ENCODE measurements at regions not wholly inside any gene's neighbourhood (a gene's known extent, or its start where the extent isn't known, plus 50 kb on each side); places are given as distances from the start of the nearest gene placed in this dataset.
A peak's percentile ranks its signal among the peaks of the same experiment; 100 is the strongest.

DNA sequence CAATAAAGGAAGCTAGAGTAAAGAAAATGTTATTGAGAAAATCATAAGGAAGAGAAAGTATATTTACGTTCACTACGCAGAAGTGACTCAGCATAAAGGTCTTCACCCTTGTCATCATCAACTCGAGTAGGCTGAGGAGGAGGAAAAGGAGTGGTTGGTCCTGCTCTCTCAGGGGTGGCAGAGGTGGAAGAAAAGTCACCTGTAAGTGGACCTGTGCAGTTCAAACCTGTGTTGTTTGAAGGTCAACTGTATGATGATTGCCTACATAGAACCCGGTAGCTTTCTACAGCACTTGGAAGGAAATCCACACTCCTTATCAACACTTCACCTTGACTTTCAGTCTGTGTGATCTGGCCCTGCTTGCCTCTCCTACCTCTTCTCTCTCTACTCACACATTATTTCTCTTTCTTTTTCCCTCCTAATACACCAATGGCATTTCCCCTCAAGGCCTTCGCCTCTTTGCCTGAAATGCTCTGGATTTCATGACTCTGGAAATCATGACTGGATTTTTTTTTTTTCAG, 109.3 kb upstream of the CPEB4 start (continued):
- TF ChIP-seq ESRRA (IDR thresholded peaks at IDR 0.05; ENCODE audit: borderline replicate concordance, low read depth) = peak; percentile 67
- TF ChIP-seq CXXC5 (CRISPR knock-in tag; IDR thresholded peaks at IDR 0.05) = peak; percentile 5; the same call in 1 of the 2 replicates
- TF ChIP-seq C11orf30 (IDR thresholded peaks at IDR 0.05; ENCODE audit: low read depth) = peak; percentile 97
- 0 out of 4 replicates have a peak, but pooled peaks of 1 of the 2 experiments have one; percentile 25 for TF ChIP-seq MAZ (CRISPR knock-in tag; conservative IDR thresholded peaks at IDR 0.05 in 1 of 2, IDR thresholded peaks at IDR 0.05 in 1 of 2)
- peak; percentile 62 for TF ChIP-seq BRD9 (IDR thresholded peaks at IDR 0.05; ENCODE audit: low read depth, partially characterized antibody)
- TF ChIP-seq BMI1 (IDR thresholded peaks at IDR 0.05; ENCODE audit: low read length) = no peak
- 0 out of 2 replicates have a peak, but pooled peaks have one; percentile 2 for TF ChIP-seq ZNF583 (CRISPR knock-in tag; IDR thresholded peaks at IDR 0.05)
- TF ChIP-seq ZNF41 (CRISPR knock-in tag; conservative IDR thresholded peaks at IDR 0.05) = 0 out of 2 replicates have a peak, but pooled peaks have one; percentile 16
- peak in 1 of 2 experiments; percentile 42; a peak in 1 of 4 replicates for TF ChIP-seq KDM1A (IDR thresholded peaks at IDR 0.05)

DNA sequence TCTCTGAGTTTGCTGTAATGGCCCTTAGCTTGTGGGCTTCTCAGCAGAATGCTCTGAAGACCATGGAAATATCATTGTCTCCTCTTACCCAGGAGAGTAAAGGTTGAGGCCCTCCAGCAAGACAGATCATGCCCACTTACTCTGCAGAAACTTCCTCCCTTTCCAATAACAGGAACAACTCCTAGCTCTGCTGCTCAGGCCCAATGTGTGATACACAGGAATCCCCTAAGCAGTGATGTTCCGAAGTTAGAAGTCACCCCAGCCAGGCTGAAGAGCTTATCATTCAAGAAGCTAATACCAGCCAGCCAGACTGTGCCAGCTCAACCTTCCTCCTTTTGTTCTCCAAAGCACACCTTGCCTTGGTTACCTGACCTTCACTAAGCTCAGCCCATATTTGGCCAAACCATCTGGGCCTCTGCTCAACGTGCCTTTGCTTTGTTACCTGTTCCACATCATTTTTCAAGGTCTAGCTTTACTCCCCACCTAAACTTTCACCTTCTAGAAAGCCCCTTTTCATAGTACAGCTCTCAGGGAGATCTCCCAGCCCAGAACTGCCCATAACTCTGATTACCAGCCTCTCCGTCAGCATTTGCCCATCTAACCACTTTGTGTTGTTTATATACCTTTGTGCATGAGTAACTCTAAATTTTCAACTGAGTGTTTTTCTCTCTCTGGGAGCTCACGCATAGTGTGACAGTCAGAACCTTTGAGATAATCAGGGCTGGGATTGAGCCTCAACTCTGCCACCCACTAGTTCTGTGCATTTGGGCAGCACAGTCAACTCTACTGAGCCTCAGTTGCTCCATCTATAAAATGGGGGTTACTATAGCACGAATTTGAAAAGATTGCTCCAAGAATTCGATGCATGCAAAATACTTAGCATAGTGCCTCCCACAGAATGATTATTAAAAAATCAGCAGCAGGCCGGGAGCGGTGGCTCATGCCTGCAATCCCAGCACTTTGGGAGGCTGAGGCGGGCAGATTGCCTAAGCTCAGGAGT, 107.6 kb upstream of the CPEB4 start:
- DNase-seq (ENCODE audit: extremely low read depth in 1 of 4, low spot score in 3 of 4) = no peak
- no peaks in the 10 kb centered on the region for H3K79me2 ChIP-seq (ENCODE audit: control insufficient read depth, insufficient read depth, low read length)
- BruUV-seq (replicated peaks) = no TSS peak
- no peak overlapping the region for H3K4me3 ChIP-seq
- no peak for ATAC-seq
- no peak overlapping the region for H3K27ac ChIP-seq (ENCODE audit: extremely low read depth, low read depth, low read length)
- CTCF ChIA-PET (ENCODE audit: low intra/inter-chr PET ratio) = no interaction called here
- no peak for FAIRE-seq
- no peaks in the 10 kb centered on the region for H3K27me3 ChIP-seq (ENCODE audit: control insufficient read depth in 2 of 2, insufficient read depth in 2 of 2, low read length in 2 of 2)
- H2AFZ ChIP-seq (ENCODE audit: low read depth, low read length) = peak overlapping the region; percentile 46; the same call in 1 of the 2 replicates
- H3K4me2 ChIP-seq (ENCODE audit: insufficient read depth, low read length) = no peak overlapping the region
- no peak overlapping the region; a peak in 1 of 4 replicates for H3K9ac ChIP-seq (ENCODE audit: insufficient read depth in 1 of 2, low read depth in 2 of 2, low read length in 2 of 2)
- no peaks in the 10 kb centered on the region for H4K20me1 ChIP-seq (replicated peaks; ENCODE audit: control insufficient read depth, insufficient read depth, low read length)
- no peaks in the 10 kb centered on the region for H3K36me3 ChIP-seq (ENCODE audit: control insufficient read depth, insufficient read depth, low read length)
- POLR2A ChIA-PET = interaction anchor here (0.6 to 1.8 kb wide), 3 partner anchors 9 to 340 kb away, joined by 3 to 7 read pairs (median 6); no protein-coding TSS in a partner anchor
- H3K9me3 ChIP-seq (replicated peaks; ENCODE audit: control insufficient read depth, insufficient read depth, low read depth, low read length) = no peaks in the 10 kb centered on the region
- intact Hi-C loops (cut with micrococcal nuclease) (no loop called here), in situ Hi-C loops (cut with MboI) (loop anchor here (10.0 kb wide), 1 partner anchor 104 kb away; the partner anchor contains the start of gene CPEB4)
- WGBS (ENCODE audit: insufficient coverage, low coverage, missing lambda C conversion rate) = 79% methylated on average over 9 of the region's 9 CpGs
- H3K4me1 ChIP-seq (replicated peaks in 1 of 2; ENCODE audit: control insufficient read depth in 2 of 2, insufficient read depth in 2 of 2, low read length in 2 of 2) = peaks cover 15 to 52% of the 10 kb centered on the region in 2 experiments
- peaks cover 2% of the 10 kb centered on the region for H3K9me1 ChIP-seq (ENCODE audit: control insufficient read depth, insufficient read depth, low read length)
- TF ChIP-seq SRF (CRISPR knock-in tag; IDR thresholded peaks at IDR 0.05) (0 out of 4 replicates have a peak, but pooled peaks of 1 of the 2 experiments have one; percentile 24), U2AF2 (optimal IDR thresholded peaks at IDR 0.05; ENCODE audit: low read depth, low read length) (no peak), ZNF408 (CRISPR knock-in tag; IDR thresholded peaks at IDR 0.05; ENCODE audit: low read depth) (no peak), MAFF (IDR thresholded peaks at IDR 0.05; ENCODE audit: low read length) (no peak), ADNP (tag; IDR thresholded peaks at IDR 0.05) (0 out of 2 replicates have a peak, but pooled peaks have one; percentile 17), ZKSCAN1 (IDR thresholded peaks at IDR 0.05; ENCODE audit: low read depth, low read length) (no peak), KDM1A (IDR thresholded peaks at IDR 0.05) (peak in 1 of 2 experiments; percentile 53; a peak in 1 of 4 replicates), RBM25 (IDR thresholded peaks at IDR 0.05; ENCODE audit: low read depth, low read length, severe bottlenecking) (peak; percentile 77), ARID2 (IDR thresholded peaks at IDR 0.05) (no peak), ZNF507 (tag; conservative IDR thresholded peaks at IDR 0.05) (no peak), SMARCC2 (IDR thresholded peaks at IDR 0.05; ENCODE audit: low read depth) (no peak), ZSCAN32 (CRISPR knock-in tag; IDR thresholded peaks at IDR 0.05) (no peak)

Data from K562 (cell line).